HEK293 (cell line): ENCODE measurements at regions not wholly inside any gene's neighbourhood (a gene's known extent, or its start where the extent isn't known, plus 50 kb on each side); places are given as distances from the start of the nearest gene placed in this dataset.
"Not testable (repeated sequence)": the region's sequence is repeated elsewhere in the genome, so short reads cannot be mapped to it uniquely, and the experiment has no call there.

Experiments
- CTCF ChIA-PET: fragments of 350-600 bp; formaldehyde crosslinking; extraction: SDS; loops from one replicate; lab custom pipeline; 2021; ENCODE audit warnings: antibody characterized with exemption; lab: Yijun Ruan, JAX
- POLR2A ChIA-PET: fragments of 300-600 bp; formaldehyde crosslinking; extraction: SDS; loops from one replicate; lab custom pipeline; 2020; ENCODE audit warnings: antibody characterized with exemption, inconsistent platforms; lab: Yijun Ruan, JAX
- H3K27ac ChIP-seq: fragments of 200-500 bp; sonication (Bioruptor generic); 2 replicates; pipeline ENCODE4 v1.5.1; 2014; ENCODE audit warnings: low read depth, low read length, control low read depth, inconsistent platforms; ENCODE audit errors: extremely low read depth
- H3K36me3 ChIP-seq, 2 experiments: fragments of 200-500 bp in 1 of 2; sonication (Bioruptor generic) in 1 of 2; 1 replicate in 1 of 2; 2 replicates in 1 of 2; pipeline ENCODE4 v1.5.1; 2014 to 2017; ENCODE audit warnings: inconsistent platforms in 2 of 2, low read length in 2 of 2; ENCODE audit not compliant: control insufficient read depth in 2 of 2, insufficient read depth in 1 of 2
- H3K4me1 ChIP-seq: fragments of 200-500 bp; sonication (Bioruptor generic); 2 replicates; pipeline ENCODE4 v1.5.1; 2014; ENCODE audit warnings: mild to moderate bottlenecking, low read length, inconsistent platforms; ENCODE audit not compliant: control insufficient read depth, insufficient read depth
- H3K4me3 ChIP-seq: 2 replicates; pipeline ENCODE4 v1.5.1; 2011; ENCODE audit warnings: low read depth, mild to moderate bottlenecking, control low read depth, low read length, moderate library complexity
- H3K9me3 ChIP-seq: fragments of 200-500 bp; sonication (Bioruptor generic); 2 replicates; pipeline ENCODE4 v1.5.1; 2014; ENCODE audit warnings: low read depth, low read length, inconsistent platforms; ENCODE audit not compliant: control insufficient read depth, insufficient read depth
- ELK4 ChIP-seq: IDR thresholded peaks from 2 replicates; pipeline ENCODE4 v1.6.1; 2011; ENCODE audit warnings: mild to moderate bottlenecking, low read depth, low read length, borderline replicate concordance
- GLI2 ChIP-seq: fragments of 450-650 bp; formaldehyde crosslinking; IDR thresholded peaks from 2 replicates; pipeline ENCODE4; 2017; ENCODE audit warnings: missing biosample characterization, missing genetic modification characterization, low read depth, borderline replicate concordance
- GLI4 ChIP-seq: fragments of 450-650 bp; formaldehyde crosslinking; IDR thresholded peaks from 2 replicates; pipeline ENCODE4 v1.5.1; 2016; ENCODE audit warnings: missing biosample characterization, missing genetic modification characterization
- KLF9 ChIP-seq: fragments of 450-650 bp; formaldehyde crosslinking; IDR thresholded peaks from 2 replicates; pipeline ENCODE4 v1.5.1; 2016; ENCODE audit warnings: missing biosample characterization, missing genetic modification characterization, low read depth
- OSR2 ChIP-seq: fragments of 450-650 bp; formaldehyde crosslinking; IDR thresholded peaks from 2 replicates; pipeline ENCODE4 v1.5.1; 2016; ENCODE audit warnings: missing biosample characterization, missing genetic modification characterization
- OVOL3 ChIP-seq: fragments of 450-650 bp; formaldehyde crosslinking; IDR thresholded peaks from 2 replicates; pipeline ENCODE4 v1.5.1; 2016; ENCODE audit warnings: missing biosample characterization, missing genetic modification characterization
- RBAK ChIP-seq: fragments of 450-650 bp; formaldehyde crosslinking; IDR thresholded peaks from 2 replicates; pipeline ENCODE4 v1.5.1; 2016; ENCODE audit warnings: missing biosample characterization, missing genetic modification characterization
- SETDB1 ChIP-seq: IDR thresholded peaks from one replicate; pipeline ENCODE4 v1.6.1; 2017; ENCODE audit warnings: mild to moderate bottlenecking, low read length, moderate library complexity, mixed read lengths; ENCODE audit not compliant: insufficient read length
- ZBTB49 ChIP-seq: fragments of 450-650 bp; formaldehyde crosslinking; IDR thresholded peaks from 2 replicates; pipeline ENCODE4 v1.5.1; 2016; ENCODE audit warnings: missing biosample characterization, missing genetic modification characterization, low read depth
- ZNF133 ChIP-seq: fragments of 450-650 bp; formaldehyde crosslinking; IDR thresholded peaks from 2 replicates; pipeline ENCODE4 v1.5.1; 2016; ENCODE audit warnings: missing biosample characterization, missing genetic modification characterization
- ZNF302 ChIP-seq: fragments of 450-650 bp; formaldehyde crosslinking; IDR thresholded peaks from 2 replicates; pipeline ENCODE4 v1.5.1; 2016; ENCODE audit warnings: missing biosample characterization, missing genetic modification characterization, low read depth
- ZNF404 ChIP-seq: fragments of 450-650 bp; formaldehyde crosslinking; IDR thresholded peaks from 2 replicates; pipeline ENCODE4 v1.5.1; 2017; ENCODE audit warnings: missing biosample characterization, missing genetic modification characterization
- ZNF571 ChIP-seq: fragments of 450-650 bp; formaldehyde crosslinking; IDR thresholded peaks from 2 replicates; pipeline ENCODE4 v1.5.0; 2017; ENCODE audit warnings: missing biosample characterization, missing genetic modification characterization
- ZNF768 ChIP-seq: fragments of 450-650 bp; formaldehyde crosslinking; IDR thresholded peaks from 2 replicates; pipeline ENCODE4 v1.5.1; 2018; ENCODE audit warnings: missing biosample characterization, mild to moderate bottlenecking, missing genetic modification characterization
- ZNF785 ChIP-seq: fragments of 450-650 bp; formaldehyde crosslinking; IDR thresholded peaks from 2 replicates; pipeline ENCODE4 v1.5.1; 2016; ENCODE audit warnings: missing biosample characterization, missing genetic modification characterization
- ZNF843 ChIP-seq: fragments of 450-650 bp; formaldehyde crosslinking; IDR thresholded peaks from 2 replicates; pipeline ENCODE4 v1.5.1; 2016; ENCODE audit warnings: missing biosample characterization, missing genetic modification characterization
- TF ChIP-seq, protein P1 (sequence below): fragments of 450-650 bp; formaldehyde crosslinking; IDR thresholded peaks from 2 replicates; pipeline ENCODE4 v1.5.1; 2016; ENCODE audit warnings: missing biosample characterization, missing genetic modification characterization
- TF ChIP-seq, protein P2 (sequence below): fragments of 450-650 bp; formaldehyde crosslinking; IDR thresholded peaks from 2 replicates; pipeline ENCODE4; 2016; ENCODE audit warnings: missing biosample characterization, missing genetic modification characterization
- TF ChIP-seq, protein P3 (sequence below): fragments of 450-650 bp; formaldehyde crosslinking; IDR thresholded peaks from 2 replicates; pipeline ENCODE4 v1.5.1; 2016; ENCODE audit warnings: missing biosample characterization, missing genetic modification characterization

DNA sequence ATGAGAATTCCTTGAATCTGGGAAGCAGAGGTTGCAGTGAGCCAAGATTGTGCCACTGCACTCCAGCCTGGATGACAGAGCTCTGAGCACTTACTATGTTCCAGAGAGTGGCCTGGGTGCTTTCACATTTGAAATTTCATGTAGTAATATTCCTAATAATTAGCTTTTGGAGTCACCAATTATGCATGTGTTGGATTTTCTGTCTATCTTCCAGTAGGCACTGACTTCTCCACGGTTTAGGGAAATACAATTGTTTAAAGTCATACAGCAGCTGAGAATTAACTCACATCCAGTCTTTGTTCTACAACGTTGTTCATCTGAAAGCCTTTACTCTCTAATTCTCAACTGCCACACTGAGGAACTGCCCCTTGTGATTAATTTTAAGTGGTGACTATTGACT lies 150.2 kb downstream of the CSNK2A3 start:
- Histone ChIP-seq H3K4me1 (no peaks in the 10 kb centered on the region), H3K9me3 (no peaks in the 10 kb centered on the region), H3K27ac (no peak overlapping the region), H3K4me3 (no peak overlapping the region), H3K36me3 (no peaks in the 10 kb centered on the region)
- TF ChIP-seq SETDB1 (peak; percentile 52), ZNF404 (tag by site-specific recombination) (no peak), ZNF133 (tag by site-specific recombination) (peak; percentile 88)
- CTCF ChIA-PET: interaction anchor here (0.6 kb wide), 1 partner anchor 64 kb away, joined by 3 read pairs; no protein-coding TSS in a partner anchor
- POLR2A ChIA-PET: no interaction called here

DNA sequence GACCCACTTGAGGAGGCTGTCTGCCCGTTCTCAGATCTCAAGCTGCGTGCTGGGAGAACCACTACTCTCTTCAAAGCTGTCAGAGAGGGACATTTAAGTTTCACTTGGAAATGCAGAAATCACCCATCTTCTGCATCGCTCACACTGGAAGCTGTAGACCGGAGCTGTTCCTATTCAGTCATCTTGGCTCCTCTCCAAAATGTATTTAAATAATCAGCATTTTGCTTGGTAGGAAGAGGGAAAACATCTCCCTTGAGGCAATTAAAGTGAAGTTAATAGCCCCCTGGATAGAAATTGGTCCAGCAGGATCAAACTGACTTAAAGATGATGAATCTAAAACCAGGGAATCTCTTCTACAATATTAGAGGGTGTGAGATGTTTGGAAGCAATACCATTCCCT lies 151.7 kb downstream of the CSNK2A3 start:
- CTCF ChIA-PET, H3K4me3 ChIP-seq, H3K36me3 ChIP-seq, POLR2A ChIA-PET, H3K27ac ChIP-seq, H3K4me1 ChIP-seq, H3K9me3 ChIP-seq: not testable (repeated sequence)

- H3K9me3 ChIP-seq: no peaks in the 10 kb centered on the region
- no peaks in the 10 kb centered on the region for H3K4me1 ChIP-seq
- no peak for TF ChIP-seq GLI4 (tag by site-specific recombination)
- TF ChIP-seq, protein P1, sequence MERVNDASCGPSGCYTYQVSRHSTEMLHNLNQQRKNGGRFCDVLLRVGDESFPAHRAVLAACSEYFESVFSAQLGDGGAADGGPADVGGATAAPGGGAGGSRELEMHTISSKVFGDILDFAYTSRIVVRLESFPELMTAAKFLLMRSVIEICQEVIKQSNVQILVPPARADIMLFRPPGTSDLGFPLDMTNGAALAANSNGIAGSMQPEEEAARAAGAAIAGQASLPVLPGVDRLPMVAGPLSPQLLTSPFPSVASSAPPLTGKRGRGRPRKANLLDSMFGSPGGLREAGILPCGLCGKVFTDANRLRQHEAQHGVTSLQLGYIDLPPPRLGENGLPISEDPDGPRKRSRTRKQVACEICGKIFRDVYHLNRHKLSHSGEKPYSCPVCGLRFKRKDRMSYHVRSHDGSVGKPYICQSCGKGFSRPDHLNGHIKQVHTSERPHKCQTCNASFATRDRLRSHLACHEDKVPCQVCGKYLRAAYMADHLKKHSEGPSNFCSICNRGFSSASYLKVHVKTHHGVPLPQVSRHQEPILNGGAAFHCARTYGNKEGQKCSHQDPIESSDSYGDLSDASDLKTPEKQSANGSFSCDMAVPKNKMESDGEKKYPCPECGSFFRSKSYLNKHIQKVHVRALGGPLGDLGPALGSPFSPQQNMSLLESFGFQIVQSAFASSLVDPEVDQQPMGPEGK: no peak
- no peak for TF ChIP-seq OSR2
- no peak for TF ChIP-seq ZNF302 (tag by site-specific recombination)
- no peak for TF ChIP-seq ZNF571 (tag by site-specific recombination)
- TF ChIP-seq ZNF768 (tag by site-specific recombination): no peak
- no peak for TF ChIP-seq OVOL3 (tag by site-specific recombination)
- no peak for TF ChIP-seq ZNF843 (tag by site-specific recombination)
- TF ChIP-seq, protein P2, sequence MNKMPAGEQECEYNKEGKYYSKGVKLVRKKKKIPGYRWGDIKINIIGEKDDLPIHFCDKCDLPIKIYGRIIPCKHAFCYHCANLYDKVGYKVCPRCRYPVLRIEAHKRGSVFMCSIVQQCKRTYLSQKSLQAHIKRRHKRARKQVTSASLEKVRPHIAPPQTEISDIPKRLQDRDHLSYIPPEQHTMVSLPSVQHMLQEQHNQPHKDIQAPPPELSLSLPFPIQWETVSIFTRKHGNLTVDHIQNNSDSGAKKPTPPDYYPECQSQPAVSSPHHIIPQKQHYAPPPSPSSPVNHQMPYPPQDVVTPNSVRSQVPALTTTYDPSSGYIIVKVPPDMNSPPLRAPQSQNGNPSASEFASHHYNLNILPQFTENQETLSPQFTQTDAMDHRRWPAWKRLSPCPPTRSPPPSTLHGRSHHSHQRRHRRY: no peak
- no peak for TF ChIP-seq KLF9 (tag by site-specific recombination)
- TF ChIP-seq ZNF785 (tag by site-specific recombination): no peak
- TF ChIP-seq GLI2: no peak
- TF ChIP-seq ZBTB49 (tag by site-specific recombination): no peak
- TF ChIP-seq RBAK (tag by site-specific recombination): no peak
- no peak for TF ChIP-seq ELK4
- TF ChIP-seq, protein P3, sequence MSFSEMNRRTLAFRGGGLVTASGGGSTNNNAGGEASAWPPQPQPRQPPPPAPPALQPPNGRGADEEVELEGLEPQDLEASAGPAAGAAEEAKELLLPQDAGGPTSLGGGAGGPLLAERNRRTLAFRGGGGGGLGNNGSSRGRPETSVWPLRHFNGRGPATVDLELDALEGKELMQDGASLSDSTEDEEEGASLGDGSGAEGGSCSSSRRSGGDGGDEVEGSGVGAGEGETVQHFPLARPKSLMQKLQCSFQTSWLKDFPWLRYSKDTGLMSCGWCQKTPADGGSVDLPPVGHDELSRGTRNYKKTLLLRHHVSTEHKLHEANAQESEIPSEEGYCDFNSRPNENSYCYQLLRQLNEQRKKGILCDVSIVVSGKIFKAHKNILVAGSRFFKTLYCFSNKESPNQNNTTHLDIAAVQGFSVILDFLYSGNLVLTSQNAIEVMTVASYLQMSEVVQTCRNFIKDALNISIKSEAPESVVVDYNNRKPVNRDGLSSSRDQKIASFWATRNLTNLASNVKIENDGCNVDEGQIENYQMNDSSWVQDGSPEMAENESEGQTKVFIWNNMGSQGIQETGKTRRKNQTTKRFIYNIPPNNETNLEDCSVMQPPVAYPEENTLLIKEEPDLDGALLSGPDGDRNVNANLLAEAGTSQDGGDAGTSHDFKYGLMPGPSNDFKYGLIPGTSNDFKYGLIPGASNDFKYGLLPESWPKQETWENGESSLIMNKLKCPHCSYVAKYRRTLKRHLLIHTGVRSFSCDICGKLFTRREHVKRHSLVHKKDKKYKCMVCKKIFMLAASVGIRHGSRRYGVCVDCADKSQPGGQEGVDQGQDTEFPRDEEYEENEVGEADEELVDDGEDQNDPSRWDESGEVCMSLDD (tag by site-specific recombination): no peak
- H3K36me3 ChIP-seq: no peaks in the 10 kb centered on the region
- ChIA-PET POLR2A (no interaction called here), CTCF (interaction anchor here (0.7 kb wide), 1 partner anchor 107 kb away, joined by 3 read pairs; no protein-coding TSS in a partner anchor)
- no peak overlapping the region for H3K4me3 ChIP-seq
- no peak overlapping the region for H3K27ac ChIP-seq
Measured at GRCh38 chr11:11192541-11192940, 160.5 kb downstream of the CSNK2A3 start.
